GM12878 (cell line): ENCODE measurements at regions not wholly inside any gene's neighbourhood (a gene's known extent, or its start where the extent isn't known, plus 50 kb on each side); places are given as distances from the start of the nearest gene placed in this dataset.

Source experiments
- ATAC-seq: fragments of 200-7000 bp; cut with Tn5 transposase; 3 replicates; pipeline ENCODE4 v1.9.1; 2020; ENCODE audit warnings: mild to moderate bottlenecking, moderate library complexity
- BruUV-seq: library from RNA; stranded (reverse); fragments of 400-500 nt; replicated peaks from 2 replicates; lab custom pipeline; 2021; lab: Mats Ljungman, UMichigan
- CTCF ChIA-PET: fragments of 300-600 bp; sonication (Branson Sonifier 250); formaldehyde crosslinking; extraction: SDS; loops from one replicate; lab custom pipeline; 2021; ENCODE audit warnings: inconsistent platforms; lab: Yijun Ruan, JAX
- POLR2A ChIA-PET: fragments of 350-600 bp; formaldehyde crosslinking; extraction: SDS; loops from one replicate; lab custom pipeline; 2021; ENCODE audit warnings: inconsistent platforms; lab: Charles Lee
- RAD21 ChIA-PET: fragments of 300-600 bp; sonication (Branson Sonifier 250); formaldehyde crosslinking; loops from one replicate; lab custom pipeline; 2023; ENCODE audit warnings: antibody characterized with exemption; ENCODE audit not compliant: unreplicated experiment; lab: Charles Lee
- SMC1A ChIA-PET: fragments of 300-600 bp; sonication (Branson Sonifier 250); formaldehyde crosslinking; loops from one replicate; lab custom pipeline; 2023; ENCODE audit not compliant: unreplicated experiment, uncharacterized antibody; lab: Charles Lee
- DNase-seq: peaks from one replicate; pipeline ENCODE4 v3.0.0-alpha.2; 2011; ENCODE audit warnings: low read depth, low spot score
- FAIRE-seq: peaks from 3 replicates; lab custom pipeline; 2011; peaks lifted over from hg19 to GRCh38; lab: Jason Lieb, UNC
- H2AFZ ChIP-seq: 2 replicates; pipeline ENCODE4 v1.6.0; 2011; ENCODE audit warnings: low read depth, low read length, control low read depth; ENCODE audit not compliant: control insufficient read depth
- H3K27ac ChIP-seq: 2 replicates; pipeline ENCODE4 v1.5.1; 2011; ENCODE audit warnings: control low read depth; ENCODE audit not compliant: control insufficient read depth, insufficient read depth
- H3K27me3 ChIP-seq, 2 experiments: replicated peaks in 1 of 2; 2 replicates each; pipeline versions ENCODE4 v1.6.0 to v1.6.1; 2011; ENCODE audit warnings: low read length in 1 of 2; ENCODE audit not compliant: control insufficient read depth in 2 of 2, insufficient read depth in 2 of 2
- H3K36me3 ChIP-seq, 2 experiments: 2 replicates each; pipeline ENCODE4 v1.5.1; 2011; ENCODE audit warnings: low read length in 1 of 2; ENCODE audit not compliant: control insufficient read depth in 2 of 2, insufficient read depth in 2 of 2
- H3K4me1 ChIP-seq: 2 replicates; pipeline ENCODE4 v1.6.1; 2011; ENCODE audit warnings: mild to moderate bottlenecking, low read length, moderate library complexity, mixed read lengths; ENCODE audit not compliant: control insufficient read depth, insufficient read depth
- H3K4me2 ChIP-seq: 2 replicates; pipeline ENCODE4 v1.6.0; 2011; ENCODE audit warnings: control low read depth; ENCODE audit not compliant: control insufficient read depth, insufficient read depth
- H3K4me3 ChIP-seq: fragments of 200-600 bp; sonication (generic); 2 replicates; pipeline ENCODE4 v1.5.1; 2016
- H3K79me2 ChIP-seq: 2 replicates; pipeline ENCODE4 v1.6.0; 2011; ENCODE audit warnings: low read length; ENCODE audit not compliant: control insufficient read depth, insufficient read depth
- H3K9ac ChIP-seq: 2 replicates; pipeline ENCODE4 v1.8.0; 2011; ENCODE audit warnings: low read length, control low read depth, mixed read lengths; ENCODE audit not compliant: control insufficient read depth, insufficient read depth
- H3K9me3 ChIP-seq: replicated peaks from 3 replicates; pipeline ENCODE4 v1.5.1; 2011; ENCODE audit warnings: mild to moderate bottlenecking, low read length; ENCODE audit not compliant: control insufficient read depth, insufficient read depth
- H4K20me1 ChIP-seq: 2 replicates; pipeline ENCODE4 v1.6.0; 2011; ENCODE audit not compliant: control insufficient read depth, insufficient read depth
- FOS ChIP-seq: IDR thresholded peaks from 3 replicates; pipeline ENCODE4 v1.6.1; 2011; ENCODE audit warnings: borderline replicate concordance; ENCODE audit not compliant: insufficient read length; ENCODE audit errors: extremely low read depth
- HCFC1 ChIP-seq: fragments of 150-350 bp; IDR thresholded peaks from 2 replicates; pipeline ENCODE4 v1.6.1; 2014; ENCODE audit warnings: low read length
- KAT2A ChIP-seq: conservative IDR thresholded peaks from 2 replicates; pipeline ENCODE4 v1.6.1; 2011; ENCODE audit warnings: low read depth, low read length; ENCODE audit not compliant: control insufficient read depth
- MTA2 ChIP-seq: fragments of 450-650 bp; IDR thresholded peaks from 2 replicates; pipeline ENCODE4 v1.6.1; 2016; ENCODE audit warnings: low read depth, mild to moderate bottlenecking, moderate library complexity
- MYC ChIP-seq: IDR thresholded peaks from 2 replicates; pipeline ENCODE4 v1.6.1; 2011; ENCODE audit warnings: mild to moderate bottlenecking, low read length, moderate library complexity, inconsistent platforms; ENCODE audit not compliant: insufficient read depth, insufficient replicate concordance, insufficient read length, severe bottlenecking
- NBN ChIP-seq: fragments of 450-650 bp; IDR thresholded peaks from 2 replicates; pipeline ENCODE4 v1.6.1; 2016
- NFYA ChIP-seq: IDR thresholded peaks from 2 replicates; pipeline ENCODE4 v1.6.1; 2011; ENCODE audit warnings: low read depth, mild to moderate bottlenecking, low read length, improper control_type of control experiment, borderline replicate concordance
- RELA ChIP-seq: fragments of 450-650 bp; IDR thresholded peaks from 2 replicates; pipeline ENCODE4 v1.8.0; 2014; ENCODE audit warnings: borderline replicate concordance; ENCODE audit not compliant: partially characterized antibody
- SIX5 ChIP-seq: IDR thresholded peaks from 2 replicates; pipeline ENCODE4 v1.6.1; 2011; ENCODE audit warnings: mild to moderate bottlenecking, low read depth, low read length, moderate library complexity; ENCODE audit not compliant: severe bottlenecking
- WRNIP1 ChIP-seq: IDR thresholded peaks from 2 replicates; pipeline ENCODE4 v1.6.1; 2011; ENCODE audit warnings: low read depth, low read length, improper control_type of control experiment, borderline replicate concordance
- ZSCAN29 ChIP-seq: fragments of 450-650 bp; IDR thresholded peaks from 2 replicates; pipeline ENCODE4 v1.6.1; 2017; ENCODE audit warnings: mild to moderate bottlenecking, moderate library complexity
- WGBS: methylation state at CpG from one replicate; pipeline ENCODE4 v1.1.6; 2016; ENCODE audit warnings: low lambda C conversion rate; ENCODE audit not compliant: insufficient replicate concordance, insufficient coverage; ENCODE audit errors: missing lambda C conversion rate; 5-methylcytosine and 5-hydroxymethylcytosine counted together
- in situ Hi-C: fragments of 300-500 bp; cut with MboI; formaldehyde crosslinking; loops from 9 replicates; pipeline ENCODE4 v1.14.3; 2018; ENCODE audit warnings: mixed read lengths
- intact Hi-C: fragments of 100-400 bp; cut with micrococcal nuclease; formaldehyde crosslinking; loops from one replicate; pipeline ENCODE4 v1.14.2; 2022; ENCODE audit not compliant: unreplicated experiment
- TF ChIP-seq, protein P1 (sequence below): fragments of 450-650 bp; IDR thresholded peaks from 2 replicates; pipeline ENCODE4 v1.6.1; 2016; ENCODE audit warnings: mild to moderate bottlenecking, moderate library complexity, borderline replicate concordance
- TF ChIP-seq, protein P2 (sequence below): IDR thresholded peaks from 2 replicates; pipeline ENCODE4 v1.6.1; 2011; ENCODE audit warnings: borderline replicate concordance, low read depth, mild to moderate bottlenecking, moderate library complexity, low read length; ENCODE audit not compliant: insufficient read depth, poor library complexity, severe bottlenecking

DNA sequence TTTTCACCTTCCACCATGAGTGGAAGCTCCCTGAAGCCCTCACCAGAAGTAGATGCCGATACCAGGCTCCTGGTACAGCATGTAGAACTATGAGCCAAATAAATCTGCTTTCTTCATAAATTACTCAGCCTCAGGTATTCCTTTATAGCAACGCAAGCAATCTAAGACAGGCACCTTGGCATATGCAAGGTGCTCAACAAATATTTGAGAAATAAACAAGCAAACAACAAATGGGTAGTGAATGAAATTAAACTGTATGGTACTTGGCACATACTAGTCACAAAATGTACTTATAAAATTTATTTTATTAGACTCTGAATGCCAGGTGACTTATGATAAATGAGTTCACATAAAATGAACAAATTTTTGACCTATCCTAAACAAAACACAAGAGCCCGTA, 220.3 kb downstream of the MAFB start (continued):
- TF ChIP-seq, protein P1, sequence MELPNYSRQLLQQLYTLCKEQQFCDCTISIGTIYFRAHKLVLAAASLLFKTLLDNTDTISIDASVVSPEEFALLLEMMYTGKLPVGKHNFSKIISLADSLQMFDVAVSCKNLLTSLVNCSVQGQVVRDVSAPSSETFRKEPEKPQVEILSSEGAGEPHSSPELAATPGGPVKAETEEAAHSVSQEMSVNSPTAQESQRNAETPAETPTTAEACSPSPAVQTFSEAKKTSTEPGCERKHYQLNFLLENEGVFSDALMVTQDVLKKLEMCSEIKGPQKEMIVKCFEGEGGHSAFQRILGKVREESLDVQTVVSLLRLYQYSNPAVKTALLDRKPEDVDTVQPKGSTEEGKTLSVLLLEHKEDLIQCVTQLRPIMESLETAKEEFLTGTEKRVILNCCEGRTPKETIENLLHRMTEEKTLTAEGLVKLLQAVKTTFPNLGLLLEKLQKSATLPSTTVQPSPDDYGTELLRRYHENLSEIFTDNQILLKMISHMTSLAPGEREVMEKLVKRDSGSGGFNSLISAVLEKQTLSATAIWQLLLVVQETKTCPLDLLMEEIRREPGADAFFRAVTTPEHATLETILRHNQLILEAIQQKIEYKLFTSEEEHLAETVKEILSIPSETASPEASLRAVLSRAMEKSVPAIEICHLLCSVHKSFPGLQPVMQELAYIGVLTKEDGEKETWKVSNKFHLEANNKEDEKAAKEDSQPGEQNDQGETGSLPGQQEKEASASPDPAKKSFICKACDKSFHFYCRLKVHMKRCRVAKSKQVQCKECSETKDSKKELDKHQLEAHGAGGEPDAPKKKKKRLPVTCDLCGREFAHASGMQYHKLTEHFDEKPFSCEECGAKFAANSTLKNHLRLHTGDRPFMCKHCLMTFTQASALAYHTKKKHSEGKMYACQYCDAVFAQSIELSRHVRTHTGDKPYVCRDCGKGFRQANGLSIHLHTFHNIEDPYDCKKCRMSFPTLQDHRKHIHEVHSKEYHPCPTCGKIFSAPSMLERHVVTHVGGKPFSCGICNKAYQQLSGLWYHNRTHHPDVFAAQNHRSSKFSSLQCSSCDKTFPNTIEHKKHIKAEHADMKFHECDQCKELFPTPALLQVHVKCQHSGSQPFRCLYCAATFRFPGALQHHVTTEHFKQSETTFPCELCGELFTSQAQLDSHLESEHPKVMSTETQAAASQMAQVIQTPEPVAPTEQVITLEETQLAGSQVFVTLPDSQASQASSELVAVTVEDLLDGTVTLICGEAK, result no peak
- no peak for TF ChIP-seq FOS
- TF ChIP-seq MYC, result no peak

DNA sequence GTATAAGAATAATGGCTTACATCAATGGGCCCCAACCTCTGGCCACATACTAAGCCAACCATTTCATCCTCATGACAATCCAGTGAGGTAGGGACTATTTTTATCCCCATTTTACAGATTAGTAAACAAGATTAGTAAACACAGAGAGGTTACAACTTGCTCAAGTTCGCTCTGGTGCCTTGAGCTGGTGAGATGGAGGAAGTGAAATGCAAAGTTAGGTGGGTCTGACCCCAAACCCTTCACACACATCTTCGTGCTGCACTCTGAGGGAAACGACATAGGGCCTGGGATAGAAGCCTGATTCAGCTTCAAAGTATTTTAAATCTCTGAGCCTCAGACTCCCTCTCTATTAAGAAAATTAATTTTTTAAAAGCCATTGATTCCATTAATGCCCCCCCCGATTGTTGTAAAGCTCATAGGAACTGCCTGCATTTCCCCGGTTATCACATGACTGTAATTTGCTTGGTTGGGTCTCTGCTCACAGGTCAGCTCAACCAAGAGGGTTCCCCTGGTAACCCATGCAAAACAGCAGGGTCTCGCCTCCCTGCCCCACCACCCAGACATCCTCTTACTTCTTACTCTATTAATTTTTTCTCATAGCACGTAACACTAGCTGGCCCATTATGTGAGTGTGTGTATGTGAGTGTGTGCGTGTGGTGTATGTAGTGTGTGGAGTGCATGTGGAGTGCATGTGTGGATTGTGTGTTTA, 221.2 kb downstream of the MAFB start:
- H3K27me3 ChIP-seq, result no peaks in the 10 kb centered on the region
- no peak for FAIRE-seq
- H3K27ac ChIP-seq, result no peak overlapping the region
- CTCF ChIA-PET, result no interaction called here
- in situ Hi-C loops, result no loop called here
- no peak overlapping the region for H3K4me3 ChIP-seq
- H3K9ac ChIP-seq, result no peak overlapping the region
- SMC1A ChIA-PET, result no interaction called here
- no peaks in the 10 kb centered on the region for H3K4me1 ChIP-seq
- H4K20me1 ChIP-seq, result no peaks in the 10 kb centered on the region
- DNase-seq, result no peak
- POLR2A ChIA-PET, result no interaction called here
- RAD21 ChIA-PET, result no interaction called here
- H3K36me3 ChIP-seq, result no peaks in the 10 kb centered on the region
- no peaks in the 10 kb centered on the region for H3K9me3 ChIP-seq
- no peak for ATAC-seq
- no peaks in the 10 kb centered on the region for H3K79me2 ChIP-seq
- H2AFZ ChIP-seq, result no peak overlapping the region
- 31% methylated on average over 8 of the region's 8 CpGs for WGBS
- intact Hi-C loops, result no loop called here
- BruUV-seq, result no TSS peak
- no peak overlapping the region for H3K4me2 ChIP-seq
- no peak for TF ChIP-seq NFYA
- no peak for TF ChIP-seq WRNIP1
- TF ChIP-seq, protein P2, sequence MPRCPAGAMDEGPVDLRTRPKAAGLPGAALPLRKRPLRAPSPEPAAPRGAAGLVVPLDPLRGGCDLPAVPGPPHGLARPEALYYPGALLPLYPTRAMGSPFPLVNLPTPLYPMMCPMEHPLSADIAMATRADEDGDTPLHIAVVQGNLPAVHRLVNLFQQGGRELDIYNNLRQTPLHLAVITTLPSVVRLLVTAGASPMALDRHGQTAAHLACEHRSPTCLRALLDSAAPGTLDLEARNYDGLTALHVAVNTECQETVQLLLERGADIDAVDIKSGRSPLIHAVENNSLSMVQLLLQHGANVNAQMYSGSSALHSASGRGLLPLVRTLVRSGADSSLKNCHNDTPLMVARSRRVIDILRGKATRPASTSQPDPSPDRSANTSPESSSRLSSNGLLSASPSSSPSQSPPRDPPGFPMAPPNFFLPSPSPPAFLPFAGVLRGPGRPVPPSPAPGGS, result no peak
- no peak for TF ChIP-seq NBN
- TF ChIP-seq FOS, result no peak
- no peak for TF ChIP-seq HCFC1
- TF ChIP-seq KAT2A, result no peak
- TF ChIP-seq MTA2, result no peak
- no peak for TF ChIP-seq ZSCAN29
- no peak for TF ChIP-seq SIX5
- TF ChIP-seq RELA, result no peak
